GM12878 (cell line): ENCODE measurements at regions not wholly inside any gene's neighbourhood (a gene's known extent, or its start where the extent isn't known, plus 50 kb on each side); places are given as distances from the start of the nearest gene placed in this dataset.

Experiments
- ATAC-seq: fragments of 200-7000 bp; cut with Tn5 transposase; 3 replicates; pipeline ENCODE4 v1.9.1; 2020; ENCODE audit warnings: mild to moderate bottlenecking, moderate library complexity
- BruUV-seq: library from RNA; stranded (reverse); fragments of 400-500 nt; replicated peaks from 2 replicates; lab custom pipeline; 2021; lab: Mats Ljungman, UMichigan
- CTCF ChIA-PET: fragments of 300-600 bp; sonication (Branson Sonifier 250); formaldehyde crosslinking; extraction: SDS; loops from one replicate; lab custom pipeline; 2021; ENCODE audit warnings: inconsistent platforms; lab: Yijun Ruan, JAX
- POLR2A ChIA-PET: fragments of 350-600 bp; formaldehyde crosslinking; extraction: SDS; loops from one replicate; lab custom pipeline; 2021; ENCODE audit warnings: inconsistent platforms; lab: Charles Lee
- RAD21 ChIA-PET: fragments of 300-600 bp; sonication (Branson Sonifier 250); formaldehyde crosslinking; loops from one replicate; lab custom pipeline; 2023; ENCODE audit warnings: antibody characterized with exemption; ENCODE audit not compliant: unreplicated experiment; lab: Charles Lee
- SMC1A ChIA-PET: fragments of 300-600 bp; sonication (Branson Sonifier 250); formaldehyde crosslinking; loops from one replicate; lab custom pipeline; 2023; ENCODE audit not compliant: unreplicated experiment, uncharacterized antibody; lab: Charles Lee
- DNase-seq: peaks from one replicate; pipeline ENCODE4 v3.0.0-alpha.2; 2011; ENCODE audit warnings: low read depth, low spot score
- FAIRE-seq: peaks from 3 replicates; lab custom pipeline; 2011; peaks lifted over from hg19 to GRCh38; lab: Jason Lieb, UNC
- H2AFZ ChIP-seq: 2 replicates; pipeline ENCODE4 v1.6.0; 2011; ENCODE audit warnings: low read depth, low read length, control low read depth; ENCODE audit not compliant: control insufficient read depth
- H3K27ac ChIP-seq: 2 replicates; pipeline ENCODE4 v1.5.1; 2011; ENCODE audit warnings: control low read depth; ENCODE audit not compliant: control insufficient read depth, insufficient read depth
- H3K27me3 ChIP-seq, 2 experiments: replicated peaks in 1 of 2; 2 replicates each; pipeline versions ENCODE4 v1.6.0 to v1.6.1; 2011; ENCODE audit warnings: low read length in 1 of 2; ENCODE audit not compliant: control insufficient read depth in 2 of 2, insufficient read depth in 2 of 2
- H3K36me3 ChIP-seq, 2 experiments: 2 replicates each; pipeline ENCODE4 v1.5.1; 2011; ENCODE audit warnings: low read length in 1 of 2; ENCODE audit not compliant: control insufficient read depth in 2 of 2, insufficient read depth in 2 of 2
- H3K4me1 ChIP-seq: 2 replicates; pipeline ENCODE4 v1.6.1; 2011; ENCODE audit warnings: mild to moderate bottlenecking, low read length, moderate library complexity, mixed read lengths; ENCODE audit not compliant: control insufficient read depth, insufficient read depth
- H3K4me2 ChIP-seq: 2 replicates; pipeline ENCODE4 v1.6.0; 2011; ENCODE audit warnings: control low read depth; ENCODE audit not compliant: control insufficient read depth, insufficient read depth
- H3K4me3 ChIP-seq: fragments of 200-600 bp; sonication (generic); 2 replicates; pipeline ENCODE4 v1.5.1; 2016
- H3K79me2 ChIP-seq: 2 replicates; pipeline ENCODE4 v1.6.0; 2011; ENCODE audit warnings: low read length; ENCODE audit not compliant: control insufficient read depth, insufficient read depth
- H3K9ac ChIP-seq: 2 replicates; pipeline ENCODE4 v1.8.0; 2011; ENCODE audit warnings: low read length, control low read depth, mixed read lengths; ENCODE audit not compliant: control insufficient read depth, insufficient read depth
- H3K9me3 ChIP-seq: replicated peaks from 3 replicates; pipeline ENCODE4 v1.5.1; 2011; ENCODE audit warnings: mild to moderate bottlenecking, low read length; ENCODE audit not compliant: control insufficient read depth, insufficient read depth
- H4K20me1 ChIP-seq: 2 replicates; pipeline ENCODE4 v1.6.0; 2011; ENCODE audit not compliant: control insufficient read depth, insufficient read depth
- BRCA1 ChIP-seq: IDR thresholded peaks from 2 replicates; pipeline ENCODE4 v1.6.1; 2011; ENCODE audit warnings: low read depth, low read length, improper control_type of control experiment
- CREM ChIP-seq: IDR thresholded peaks from 2 replicates; pipeline ENCODE4 v1.6.1; 2014; ENCODE audit warnings: antibody characterized with exemption, low read depth
- EGR1 ChIP-seq, 2 experiments: IDR thresholded peaks; 1 replicate in 1 of 2; 2 replicates in 1 of 2; pipeline ENCODE4 v1.6.1; 2011 to 2012; ENCODE audit warnings: low read depth in 2 of 2, low read length in 2 of 2, borderline replicate concordance in 1 of 2, mild to moderate bottlenecking in 1 of 2, moderate library complexity in 1 of 2
- ELK1 ChIP-seq: IDR thresholded peaks from 2 replicates; pipeline ENCODE4 v1.6.1; 2012; ENCODE audit warnings: low read depth, low read length, improper control_type of control experiment
- EZH2 ChIP-seq: IDR thresholded peaks from 2 replicates; pipeline ENCODE4 v1.6.1; 2012; ENCODE audit warnings: low read depth, mild to moderate bottlenecking, control low read depth, inconsistent platforms, low read length, borderline replicate concordance; ENCODE audit not compliant: control insufficient read depth
- IKZF2 ChIP-seq, 2 experiments: fragments of 450-650 bp; IDR thresholded peaks; 2 replicates each; pipeline ENCODE4 v1.6.1; 2017; ENCODE audit warnings: mild to moderate bottlenecking in 2 of 2, moderate library complexity in 2 of 2
- JUNB ChIP-seq: IDR thresholded peaks from 2 replicates; pipeline ENCODE4 v1.6.1; 2016; ENCODE audit warnings: antibody characterized with exemption, mild to moderate bottlenecking
- LARP7 ChIP-seq: fragments of 450-650 bp; IDR thresholded peaks from 2 replicates; pipeline ENCODE4 v1.6.1; 2017; ENCODE audit warnings: mild to moderate bottlenecking
- MTA2 ChIP-seq: fragments of 450-650 bp; IDR thresholded peaks from 2 replicates; pipeline ENCODE4 v1.6.1; 2016; ENCODE audit warnings: low read depth, mild to moderate bottlenecking, moderate library complexity
- MXI1 ChIP-seq: fragments of 150-350 bp; IDR thresholded peaks from 2 replicates; pipeline ENCODE4 v1.6.1; 2011; ENCODE audit warnings: low read depth, mild to moderate bottlenecking, inconsistent platforms, low read length, improper control_type of control experiment
- NR2C1 ChIP-seq: fragments of 450-650 bp; IDR thresholded peaks from 2 replicates; pipeline ENCODE4 v1.6.1; 2017; ENCODE audit warnings: antibody characterized with exemption, mild to moderate bottlenecking, moderate library complexity
- NR2F1 ChIP-seq: fragments of 450-650 bp; conservative IDR thresholded peaks from 2 replicates; pipeline ENCODE4 v1.6.1; 2017; ENCODE audit warnings: mild to moderate bottlenecking
- POLR2A ChIP-seq: IDR thresholded peaks from 2 replicates; pipeline ENCODE4 v1.6.1; 2011; ENCODE audit warnings: low read depth, mild to moderate bottlenecking, low read length
- SREBF1 ChIP-seq: IDR thresholded peaks from 2 replicates; pipeline ENCODE4 v1.6.1; 2012; ENCODE audit warnings: mild to moderate bottlenecking, low read length
- SUZ12 ChIP-seq: fragments of 200-600 bp; sonication (generic); IDR thresholded peaks from one replicate; pipeline ENCODE4 v1.6.1; 2018; ENCODE audit warnings: antibody characterized with exemption, mild to moderate bottlenecking; ENCODE audit not compliant: unreplicated experiment
- YY1 ChIP-seq: IDR thresholded peaks from 2 replicates; pipeline ENCODE4 v1.6.1; 2011; ENCODE audit warnings: low read depth, mild to moderate bottlenecking, low read length
- ZNF24 ChIP-seq: fragments of 450-650 bp; IDR thresholded peaks from 2 replicates; pipeline ENCODE4 v1.6.1; 2017; ENCODE audit warnings: antibody characterized with exemption, mild to moderate bottlenecking
- WGBS: methylation state at CpG from one replicate; pipeline ENCODE4 v1.1.6; 2016; ENCODE audit warnings: low lambda C conversion rate; ENCODE audit not compliant: insufficient replicate concordance, insufficient coverage; ENCODE audit errors: missing lambda C conversion rate; 5-methylcytosine and 5-hydroxymethylcytosine counted together
- in situ Hi-C: fragments of 300-500 bp; cut with MboI; formaldehyde crosslinking; loops from 9 replicates; pipeline ENCODE4 v1.14.3; 2018; ENCODE audit warnings: mixed read lengths
- intact Hi-C: fragments of 100-400 bp; cut with micrococcal nuclease; formaldehyde crosslinking; loops from one replicate; pipeline ENCODE4 v1.14.2; 2022; ENCODE audit not compliant: unreplicated experiment
- TF ChIP-seq, protein P1 (sequence below): fragments of 450-650 bp; IDR thresholded peaks from 2 replicates; pipeline ENCODE4 v1.6.1; 2017; ENCODE audit warnings: antibody characterized with exemption, mild to moderate bottlenecking, moderate library complexity
- TF ChIP-seq, protein P2 (sequence below): fragments of 450-650 bp; IDR thresholded peaks from 2 replicates; pipeline ENCODE4 v1.6.1; 2017; ENCODE audit warnings: mild to moderate bottlenecking, low read depth, inconsistent platforms; ENCODE audit not compliant: poor library complexity, severe bottlenecking
- TF ChIP-seq, protein P3 (sequence below): IDR thresholded peaks from 2 replicates; pipeline ENCODE4 v1.6.1; 2011; ENCODE audit warnings: borderline replicate concordance, low read depth, mild to moderate bottlenecking, moderate library complexity, low read length; ENCODE audit not compliant: insufficient read depth, poor library complexity, severe bottlenecking

GRCh38 chr4:165698272-165698671, 174.8 kb upstream of the TLL1 start:
- BruUV-seq: no TSS peak
- H3K27me3 ChIP-seq: no peaks in the 10 kb centered on the region
- DNase-seq: no peak
- no peak overlapping the region for H3K4me3 ChIP-seq
- TF ChIP-seq SREBF1: no peak
- no peak for TF ChIP-seq BRCA1
- TF ChIP-seq, protein P1, sequence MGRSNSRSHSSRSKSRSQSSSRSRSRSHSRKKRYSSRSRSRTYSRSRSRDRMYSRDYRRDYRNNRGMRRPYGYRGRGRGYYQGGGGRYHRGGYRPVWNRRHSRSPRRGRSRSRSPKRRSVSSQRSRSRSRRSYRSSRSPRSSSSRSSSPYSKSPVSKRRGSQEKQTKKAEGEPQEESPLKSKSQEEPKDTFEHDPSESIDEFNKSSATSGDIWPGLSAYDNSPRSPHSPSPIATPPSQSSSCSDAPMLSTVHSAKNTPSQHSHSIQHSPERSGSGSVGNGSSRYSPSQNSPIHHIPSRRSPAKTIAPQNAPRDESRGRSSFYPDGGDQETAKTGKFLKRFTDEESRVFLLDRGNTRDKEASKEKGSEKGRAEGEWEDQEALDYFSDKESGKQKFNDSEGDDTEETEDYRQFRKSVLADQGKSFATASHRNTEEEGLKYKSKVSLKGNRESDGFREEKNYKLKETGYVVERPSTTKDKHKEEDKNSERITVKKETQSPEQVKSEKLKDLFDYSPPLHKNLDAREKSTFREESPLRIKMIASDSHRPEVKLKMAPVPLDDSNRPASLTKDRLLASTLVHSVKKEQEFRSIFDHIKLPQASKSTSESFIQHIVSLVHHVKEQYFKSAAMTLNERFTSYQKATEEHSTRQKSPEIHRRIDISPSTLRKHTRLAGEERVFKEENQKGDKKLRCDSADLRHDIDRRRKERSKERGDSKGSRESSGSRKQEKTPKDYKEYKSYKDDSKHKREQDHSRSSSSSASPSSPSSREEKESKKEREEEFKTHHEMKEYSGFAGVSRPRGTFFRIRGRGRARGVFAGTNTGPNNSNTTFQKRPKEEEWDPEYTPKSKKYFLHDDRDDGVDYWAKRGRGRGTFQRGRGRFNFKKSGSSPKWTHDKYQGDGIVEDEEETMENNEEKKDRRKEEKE: no peak
- TF ChIP-seq IKZF2 (IDR thresholded peaks at IDR 0.05): no peak
- no peak for TF ChIP-seq SUZ12
- no peak for TF ChIP-seq NR2C1
- no peak for TF ChIP-seq LARP7
- TF ChIP-seq JUNB: no peak
- TF ChIP-seq YY1: no peak
- TF ChIP-seq ELK1: no peak
- no peak for TF ChIP-seq MXI1
- no peak for TF ChIP-seq POLR2A
- TF ChIP-seq EGR1 (IDR thresholded peaks at IDR 0.05; ENCODE audit: borderline replicate concordance in 1 of 2, low read depth in 2 of 2, low read length in 2 of 2): no peak
- TF ChIP-seq, protein P2, sequence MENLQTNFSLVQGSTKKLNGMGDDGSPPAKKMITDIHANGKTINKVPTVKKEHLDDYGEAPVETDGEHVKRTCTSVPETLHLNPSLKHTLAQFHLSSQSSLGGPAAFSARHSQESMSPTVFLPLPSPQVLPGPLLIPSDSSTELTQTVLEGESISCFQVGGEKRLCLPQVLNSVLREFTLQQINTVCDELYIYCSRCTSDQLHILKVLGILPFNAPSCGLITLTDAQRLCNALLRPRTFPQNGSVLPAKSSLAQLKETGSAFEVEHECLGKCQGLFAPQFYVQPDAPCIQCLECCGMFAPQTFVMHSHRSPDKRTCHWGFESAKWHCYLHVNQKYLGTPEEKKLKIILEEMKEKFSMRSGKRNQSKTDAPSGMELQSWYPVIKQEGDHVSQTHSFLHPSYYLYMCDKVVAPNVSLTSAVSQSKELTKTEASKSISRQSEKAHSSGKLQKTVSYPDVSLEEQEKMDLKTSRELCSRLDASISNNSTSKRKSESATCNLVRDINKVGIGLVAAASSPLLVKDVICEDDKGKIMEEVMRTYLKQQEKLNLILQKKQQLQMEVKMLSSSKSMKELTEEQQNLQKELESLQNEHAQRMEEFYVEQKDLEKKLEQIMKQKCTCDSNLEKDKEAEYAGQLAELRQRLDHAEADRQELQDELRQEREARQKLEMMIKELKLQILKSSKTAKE: no peak
- no peak for TF ChIP-seq EZH2
- no peak for TF ChIP-seq MTA2
- TF ChIP-seq NR2F1: no peak
- no peak for TF ChIP-seq CREM
- TF ChIP-seq ZNF24: no peak
- TF ChIP-seq, protein P3, sequence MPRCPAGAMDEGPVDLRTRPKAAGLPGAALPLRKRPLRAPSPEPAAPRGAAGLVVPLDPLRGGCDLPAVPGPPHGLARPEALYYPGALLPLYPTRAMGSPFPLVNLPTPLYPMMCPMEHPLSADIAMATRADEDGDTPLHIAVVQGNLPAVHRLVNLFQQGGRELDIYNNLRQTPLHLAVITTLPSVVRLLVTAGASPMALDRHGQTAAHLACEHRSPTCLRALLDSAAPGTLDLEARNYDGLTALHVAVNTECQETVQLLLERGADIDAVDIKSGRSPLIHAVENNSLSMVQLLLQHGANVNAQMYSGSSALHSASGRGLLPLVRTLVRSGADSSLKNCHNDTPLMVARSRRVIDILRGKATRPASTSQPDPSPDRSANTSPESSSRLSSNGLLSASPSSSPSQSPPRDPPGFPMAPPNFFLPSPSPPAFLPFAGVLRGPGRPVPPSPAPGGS: no peak
- H3K9ac ChIP-seq: no peak overlapping the region
- H4K20me1 ChIP-seq: no peaks in the 10 kb centered on the region
- H2AFZ ChIP-seq: no peak overlapping the region
- H3K27ac ChIP-seq: no peak overlapping the region
- ChIA-PET RAD21 (no interaction called here), CTCF (interaction anchor here (0.6 kb wide), 1 partner anchor 1520 kb away, joined by 3 read pairs; no protein-coding TSS in a partner anchor), POLR2A (no interaction called here), SMC1A (no interaction called here)
- in situ Hi-C loops: no loop called here
- intact Hi-C loops: no loop called here
- no peak for ATAC-seq
- 0% methylated on average over 2 of the region's 2 CpGs for WGBS
- FAIRE-seq: no peak
- no peaks in the 10 kb centered on the region for H3K36me3 ChIP-seq
- no peaks in the 10 kb centered on the region for H3K79me2 ChIP-seq
- H3K9me3 ChIP-seq: no peaks in the 10 kb centered on the region
- H3K4me1 ChIP-seq: no peaks in the 10 kb centered on the region
- H3K4me2 ChIP-seq: no peak overlapping the region
